ENCODE measurements at regions not wholly inside any gene's neighbourhood (a gene's known extent, or its start where the extent isn't known, plus 50 kb on each side); places are given as distances from the start of the nearest gene placed in this dataset.

DNA sequence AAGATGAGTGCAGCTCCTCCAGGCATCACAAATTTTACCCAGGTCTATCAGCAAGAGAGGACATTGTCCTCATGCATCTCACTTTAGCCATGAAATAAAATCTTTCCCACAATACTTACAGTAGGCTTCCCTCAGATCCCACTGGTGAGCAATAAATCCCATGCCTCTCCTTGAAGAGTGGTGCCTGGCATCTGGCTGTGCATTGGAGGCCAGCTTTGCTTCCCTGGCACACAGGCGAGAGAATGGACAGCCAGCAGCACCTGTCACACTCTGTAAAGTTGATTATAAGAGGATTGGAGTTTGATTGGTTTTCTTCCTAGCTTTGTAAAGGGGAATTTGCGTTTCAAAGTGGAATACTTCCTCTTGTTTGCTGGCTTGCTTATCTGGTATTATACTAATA lies 1153.9 kb downstream of the AACS start:
- TF ChIP-seq, protein P1, sequence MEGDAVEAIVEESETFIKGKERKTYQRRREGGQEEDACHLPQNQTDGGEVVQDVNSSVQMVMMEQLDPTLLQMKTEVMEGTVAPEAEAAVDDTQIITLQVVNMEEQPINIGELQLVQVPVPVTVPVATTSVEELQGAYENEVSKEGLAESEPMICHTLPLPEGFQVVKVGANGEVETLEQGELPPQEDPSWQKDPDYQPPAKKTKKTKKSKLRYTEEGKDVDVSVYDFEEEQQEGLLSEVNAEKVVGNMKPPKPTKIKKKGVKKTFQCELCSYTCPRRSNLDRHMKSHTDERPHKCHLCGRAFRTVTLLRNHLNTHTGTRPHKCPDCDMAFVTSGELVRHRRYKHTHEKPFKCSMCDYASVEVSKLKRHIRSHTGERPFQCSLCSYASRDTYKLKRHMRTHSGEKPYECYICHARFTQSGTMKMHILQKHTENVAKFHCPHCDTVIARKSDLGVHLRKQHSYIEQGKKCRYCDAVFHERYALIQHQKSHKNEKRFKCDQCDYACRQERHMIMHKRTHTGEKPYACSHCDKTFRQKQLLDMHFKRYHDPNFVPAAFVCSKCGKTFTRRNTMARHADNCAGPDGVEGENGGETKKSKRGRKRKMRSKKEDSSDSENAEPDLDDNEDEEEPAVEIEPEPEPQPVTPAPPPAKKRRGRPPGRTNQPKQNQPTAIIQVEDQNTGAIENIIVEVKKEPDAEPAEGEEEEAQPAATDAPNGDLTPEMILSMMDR (conservative IDR thresholded peaks at IDR 0.05 in 1 of 2, IDR thresholded peaks at IDR 0.05 in 1 of 2; ENCODE audit: extremely low read depth in 1 of 2, insufficient read depth in 1 of 2, low read depth in 1 of 2, low read length in 2 of 2), result no peak
- no peak for TF ChIP-seq EZH2 (IDR thresholded peaks at IDR 0.05; ENCODE audit: borderline replicate concordance, low read length)

All from mammary epithelial cell (primary cell).